ENCODE measurements at regions not wholly inside any gene's neighbourhood (a gene's known extent, or its start where the extent isn't known, plus 50 kb on each side); places are given as distances from the start of the nearest gene placed in this dataset. TPM values are rescaled to one million over a fixed set of nuclear protein-coding genes. Genes with fewer than 3 reads are reported as not detected.

- Histone ChIP-seq H3K4me3 (ENCODE audit: low read depth, low read length) (no peak overlapping the region), H3K9me3 (ENCODE audit: control insufficient read depth, insufficient read depth, low read length) (no peaks in the 10 kb centered on the region; the same call in 1 of the 2 replicates), H3K27ac (ENCODE audit: low read depth, low read length) (no peak overlapping the region), H3K27me3 (ENCODE audit: control insufficient read depth, insufficient read depth, low read length) (no peaks in the 10 kb centered on the region)
- DNase-seq (ENCODE audit: low read depth, low spot score): no peak
- no peak for TF ChIP-seq CTCF (IDR thresholded peaks at IDR 0.05; ENCODE audit: low read depth, low read length)
- ChIA-PET CTCF (no interaction called here), POLR2A (no interaction called here)
These were observed 439.7 kb downstream of the RIT2 start for GRCh38 chr18:42675810-42676209.

GRCh38 chr18:42683094-42683493 lies 432.4 kb downstream of the RIT2 start:
- POLR2A ChIA-PET: no interaction called here
- Histone ChIP-seq H3K27me3 (ENCODE audit: control insufficient read depth, insufficient read depth, low read length) (no peaks in the 10 kb centered on the region), H3K4me3 (ENCODE audit: low read depth, low read length) (no peak overlapping the region), H3K9me3 (ENCODE audit: control insufficient read depth, insufficient read depth, low read length) (no peaks in the 10 kb centered on the region; the same call in 1 of the 2 replicates), H3K27ac (ENCODE audit: low read depth, low read length) (no peak overlapping the region)
- no peak for TF ChIP-seq CTCF (IDR thresholded peaks at IDR 0.05; ENCODE audit: low read depth, low read length)
- no peak for DNase-seq (ENCODE audit: low read depth, low spot score)
- CTCF ChIA-PET: no interaction called here

GRCh38 chr18:42689310-42689709 lies 426.2 kb downstream of the RIT2 start:
- no peak for DNase-seq (ENCODE audit: low read depth, low spot score)
- Histone ChIP-seq H3K4me3 (ENCODE audit: low read depth, low read length) (no peak overlapping the region), H3K27me3 (ENCODE audit: control insufficient read depth, insufficient read depth, low read length) (no peaks in the 10 kb centered on the region), H3K9me3 (ENCODE audit: control insufficient read depth, insufficient read depth, low read length) (no peaks in the 10 kb centered on the region), H3K27ac (ENCODE audit: low read depth, low read length) (no peak overlapping the region)
- TF ChIP-seq CTCF (IDR thresholded peaks at IDR 0.05; ENCODE audit: low read depth, low read length): no peak
- POLR2A ChIA-PET: no interaction called here
- CTCF ChIA-PET: no interaction called here

Small RNA genes in the stretch of these regions (small RNA-seq; reads per million reads assigned to genes)
- gene RNA5SP454 (ENCODE audit: insufficient read length, low read depth): not detected
